GM13976 (cell line): ENCODE measurements at regions not wholly inside any gene's neighbourhood (a gene's known extent, or its start where the extent isn't known, plus 50 kb on each side); places are given as distances from the start of the nearest gene placed in this dataset.

Experiments
- DNase-seq: peaks from one replicate; pipeline ENCODE4 v3.0.0; 2012; ENCODE audit warnings: low spot score
- CTCF ChIP-seq: IDR thresholded peaks from 2 replicates; pipeline ENCODE4 v1.5.1; 2012; ENCODE audit warnings: borderline replicate concordance, mild to moderate bottlenecking; ENCODE audit not compliant: insufficient read depth; ENCODE audit errors: extremely low read depth, missing control alignments, control extremely low read depth
- in situ Hi-C: fragments of 300-500 bp; cut with MboI; formaldehyde crosslinking; loops from one replicate; pipeline ENCODE4 v1.12.0; 2022; ENCODE audit warnings: low sequenced_read_pairs, mixed read lengths, inconsistent platforms; ENCODE audit not compliant: unreplicated experiment

GRCh38 chr16:9334103-9334502 is 242.7 kb downstream of the HAPSTR1 start:
- in situ Hi-C loops = no loop called here
- DNase-seq = no peak
- no peak for TF ChIP-seq CTCF

GRCh38 chr16:9337308-9338032 is 246.0 kb downstream of the HAPSTR1 start:
- DNase-seq = no peak
- in situ Hi-C loops = no loop called here
- TF ChIP-seq CTCF = no peak

- DNase-seq = no peak
- TF ChIP-seq CTCF = no peak
- in situ Hi-C loops = no loop called here
Measured at GRCh38 chr16:9338068-9338467, 246.6 kb downstream of the HAPSTR1 start.

GRCh38 chr16:9338510-9338909 is 247.1 kb downstream of the HAPSTR1 start:
- no peak for DNase-seq
- no peak for TF ChIP-seq CTCF
- in situ Hi-C loops = no loop called here

GRCh38 chr16:9340526-9341256 is 249.2 kb downstream of the HAPSTR1 start:
- no peak for TF ChIP-seq CTCF
- in situ Hi-C loops = no loop called here
- DNase-seq = no peak

GRCh38 chr16:9343276-9343675 is 251.8 kb downstream of the HAPSTR1 start:
- in situ Hi-C loops = no loop called here
- no peak for DNase-seq
- TF ChIP-seq CTCF = no peak

GRCh38 chr16:9344508-9344907 is 253.1 kb downstream of the HAPSTR1 start:
- in situ Hi-C loops = no loop called here
- no peak for TF ChIP-seq CTCF

More at GRCh38 chr16:9344508-9344907, 253.1 kb downstream of the HAPSTR1 start:
- DNase-seq = no peak
